ENCODE measurements at regions not wholly inside any gene's neighbourhood (a gene's known extent, or its start where the extent isn't known, plus 50 kb on each side); places are given as distances from the start of the nearest gene placed in this dataset.

GRCh38 chr4:170888660-170889059 lies 798.9 kb upstream of the AADAT start:
- TF ChIP-seq POLR2A (IDR thresholded peaks at IDR 0.05) (no peak), CTCF (IDR thresholded peaks at IDR 0.05) (no peak)

Data from body of pancreas (tissue), 4 donors.